HG03571 (cell line): ENCODE measurements at regions not wholly inside any gene's neighbourhood (a gene's known extent, or its start where the extent isn't known, plus 50 kb on each side); places are given as distances from the start of the nearest gene placed in this dataset.
"Not testable (repeated sequence)": the region's sequence is repeated elsewhere in the genome, so short reads cannot be mapped to it uniquely, and the experiment has no call there.

ENCODE experiments used
- ATAC-seq: cut with Tn5 transposase; IDR thresholded peaks from one replicate; pipeline ENCODE4 v1.9.1; 2021; ENCODE audit not compliant: unreplicated experiment

DNA sequence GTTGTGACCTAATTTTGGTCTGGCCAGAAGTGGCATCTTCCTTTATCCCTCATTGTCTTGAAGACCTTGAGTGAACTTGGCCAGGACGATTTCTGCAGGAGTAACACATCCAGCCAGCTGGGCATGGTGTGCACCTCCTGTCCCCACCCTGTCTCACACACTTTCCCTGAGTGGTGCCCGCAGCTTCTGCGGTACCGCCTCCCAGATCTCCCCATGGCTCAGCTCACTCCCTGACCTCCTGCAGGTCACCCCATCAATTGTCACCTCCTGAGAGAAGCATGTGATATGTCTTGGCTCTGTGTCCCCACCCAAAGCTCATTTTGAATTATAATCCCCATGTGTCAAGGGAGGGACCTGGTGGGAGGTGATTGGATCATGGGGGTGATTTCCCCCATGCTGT, 50.2 kb upstream of the TP53I11 start:
- no peak for ATAC-seq

DNA sequence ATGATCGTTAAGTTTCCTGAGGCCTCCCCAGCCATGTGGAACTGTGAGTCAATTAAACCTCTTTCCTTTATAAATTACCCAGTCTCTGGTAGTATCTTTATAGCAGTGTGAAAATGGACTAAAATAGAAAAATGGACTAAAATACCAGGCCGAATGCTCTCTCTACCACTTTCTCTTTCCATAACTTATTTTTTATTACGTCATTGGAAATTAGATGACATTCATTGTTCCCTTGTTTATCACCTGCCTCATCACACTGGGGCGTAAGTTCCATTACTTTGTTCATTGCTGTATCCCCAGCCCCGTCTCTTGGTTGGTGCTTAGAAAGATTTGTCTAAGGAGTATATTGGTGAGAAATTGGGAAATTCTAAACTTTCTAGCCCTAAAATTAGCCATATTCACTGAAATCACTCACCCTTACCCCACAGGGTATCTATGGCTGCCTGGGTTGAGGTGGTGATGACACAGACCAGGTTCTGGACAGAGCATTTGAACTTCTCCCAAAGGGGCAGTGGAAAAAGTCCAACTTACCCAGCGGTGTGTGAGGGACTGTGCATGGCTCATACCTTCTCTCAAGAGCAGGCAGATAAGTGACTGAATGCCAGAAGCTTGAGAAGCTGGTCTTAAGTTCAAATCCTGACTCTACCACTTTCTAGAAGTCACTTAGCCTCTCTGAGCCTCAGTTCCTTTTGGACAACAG, 50.9 kb upstream of the TP53I11 start:
- ATAC-seq: no peak

DNA sequence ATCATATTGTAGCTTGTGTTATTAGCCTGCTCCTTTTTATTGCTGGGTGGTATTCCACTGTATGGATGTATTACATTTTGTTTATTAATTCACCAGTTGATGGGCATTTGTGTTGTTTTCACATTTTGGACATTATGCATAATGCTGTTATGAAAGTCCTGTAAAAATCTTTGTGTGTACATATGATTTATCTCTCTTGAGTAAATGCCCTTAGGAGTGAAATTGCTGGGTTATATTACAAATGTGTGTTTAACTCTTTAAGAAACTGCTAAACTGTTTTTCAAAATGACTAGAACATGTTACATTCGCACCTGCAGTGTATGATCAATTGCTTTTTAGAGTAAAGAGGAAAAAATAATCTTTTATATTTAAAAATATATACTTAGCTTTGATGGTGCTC, 54.4 kb upstream of the TP53I11 start:
- ATAC-seq: no peak

DNA sequence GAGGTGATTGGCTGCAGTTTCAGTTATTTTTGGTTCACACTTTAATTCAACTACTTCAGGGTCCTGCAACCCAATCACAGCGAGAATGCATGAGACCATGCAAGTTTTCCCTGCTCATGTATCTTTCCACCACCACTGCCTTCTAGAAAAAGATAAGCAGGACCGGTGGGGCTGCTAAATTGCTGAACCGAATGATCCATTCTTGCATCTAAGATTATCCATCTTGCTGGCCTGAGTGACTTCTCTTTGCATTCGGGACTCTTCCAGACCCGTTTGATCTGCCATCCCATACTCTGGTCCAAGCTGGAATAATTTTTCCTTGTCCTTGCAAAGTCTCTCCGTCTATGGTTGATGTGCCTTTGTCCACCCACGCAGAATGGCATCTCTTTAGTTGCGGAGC, 56.3 kb upstream of the TP53I11 start:
- no peak for ATAC-seq

DNA sequence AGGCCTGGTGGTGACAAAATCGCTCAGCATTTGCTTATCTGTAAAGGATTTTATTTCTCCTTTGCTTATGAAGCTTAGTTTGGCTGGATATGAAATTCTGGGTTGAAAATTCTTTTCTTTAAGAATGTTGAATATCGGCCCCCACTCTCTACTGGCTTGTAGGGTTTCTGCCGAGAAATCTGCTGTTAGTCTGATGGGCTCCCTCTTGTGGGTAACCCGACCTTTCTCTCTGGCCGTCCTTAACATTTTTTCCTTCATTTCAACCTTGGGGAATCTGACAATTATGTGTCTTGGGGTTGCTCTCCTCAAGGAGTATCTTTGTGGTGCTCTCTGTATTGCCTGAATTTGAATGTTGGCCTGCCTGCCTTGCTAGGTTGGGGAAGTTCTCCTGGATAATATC, 65.3 kb upstream of the TP53I11 start:
- ATAC-seq: not testable (repeated sequence)

DNA sequence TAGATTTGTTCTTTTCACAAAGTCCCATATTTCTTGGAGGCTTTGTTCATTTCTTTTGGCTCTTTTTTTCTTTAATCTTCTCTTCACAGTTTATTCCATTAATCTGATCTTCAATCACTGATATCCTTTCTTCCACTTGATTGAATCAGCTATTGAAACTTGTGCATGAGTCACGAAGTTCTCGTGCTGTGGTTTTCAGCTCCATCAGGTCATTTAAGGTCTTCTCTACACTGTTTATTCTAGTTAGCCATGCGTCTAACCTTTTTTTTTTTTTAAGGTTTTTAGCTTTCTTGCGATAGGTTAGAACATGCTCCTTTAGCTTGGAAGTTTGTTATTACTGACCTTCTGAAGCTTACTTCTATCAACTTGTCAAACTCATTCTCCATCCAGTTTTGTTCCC, 65.8 kb upstream of the TP53I11 start:
- not testable (repeated sequence) for ATAC-seq

DNA sequence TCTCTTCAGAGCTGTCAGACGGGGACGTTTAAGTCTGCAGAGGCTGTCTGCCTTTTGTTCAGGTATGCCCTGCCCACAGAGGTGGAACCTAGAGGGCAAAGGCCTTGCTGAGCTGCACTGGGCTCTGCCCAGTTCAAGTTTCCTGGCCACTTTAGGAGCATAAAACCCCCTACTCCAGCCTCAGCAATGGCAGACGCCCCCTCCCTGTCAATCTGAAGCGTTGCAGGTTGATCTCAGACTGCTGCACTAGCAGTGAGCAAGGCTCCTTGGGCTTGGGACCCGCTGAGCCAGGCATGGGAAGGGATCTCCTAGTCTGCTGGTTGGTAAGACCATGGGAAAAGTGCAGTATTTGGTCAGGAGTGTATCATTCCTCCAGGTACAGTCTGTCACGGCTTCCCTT, 66.6 kb upstream of the TP53I11 start:
- ATAC-seq: no peak

DNA sequence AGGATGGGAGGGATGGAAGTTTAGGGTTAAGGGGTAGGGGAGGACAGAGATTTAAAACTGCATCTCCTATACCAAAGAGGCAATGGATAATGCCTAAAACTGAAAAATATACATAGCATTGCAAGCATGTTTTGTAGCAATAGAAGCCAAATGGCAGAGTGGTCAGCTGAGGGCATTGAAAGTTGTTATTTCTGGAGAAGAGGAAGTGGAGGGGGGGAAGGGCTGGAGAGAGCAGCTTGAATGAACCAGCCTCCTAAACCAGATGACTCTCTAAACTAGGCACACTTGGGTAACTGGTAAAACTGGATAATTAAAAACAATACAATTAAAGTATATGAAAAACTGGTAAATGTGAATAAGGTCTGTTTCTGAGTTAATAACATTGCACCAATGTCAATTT, 70.3 kb upstream of the TP53I11 start:
- ATAC-seq: no peak

DNA sequence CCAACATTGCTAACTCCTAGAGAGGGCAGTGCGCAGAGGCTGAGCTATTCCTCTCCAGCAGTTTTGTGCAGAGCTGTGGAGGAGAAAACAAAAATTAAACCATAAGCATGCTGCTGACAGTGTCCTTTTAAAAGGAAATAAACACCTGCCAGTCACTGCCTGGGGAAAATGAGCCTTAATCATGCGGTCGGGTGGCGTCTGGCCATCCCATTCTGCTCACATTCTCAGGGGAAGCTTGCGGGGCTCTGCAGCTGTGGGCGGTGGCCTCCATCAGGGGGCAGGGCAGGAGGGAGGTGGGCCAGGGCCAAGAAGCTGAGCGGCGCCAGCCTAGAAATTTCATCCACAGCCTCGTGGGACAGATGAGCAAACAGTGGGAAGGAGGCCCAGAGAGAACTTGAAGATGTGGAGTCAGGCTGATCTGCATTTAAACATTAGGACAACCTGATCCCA, 71.0 kb upstream of the TP53I11 start:
- no peak for ATAC-seq

DNA sequence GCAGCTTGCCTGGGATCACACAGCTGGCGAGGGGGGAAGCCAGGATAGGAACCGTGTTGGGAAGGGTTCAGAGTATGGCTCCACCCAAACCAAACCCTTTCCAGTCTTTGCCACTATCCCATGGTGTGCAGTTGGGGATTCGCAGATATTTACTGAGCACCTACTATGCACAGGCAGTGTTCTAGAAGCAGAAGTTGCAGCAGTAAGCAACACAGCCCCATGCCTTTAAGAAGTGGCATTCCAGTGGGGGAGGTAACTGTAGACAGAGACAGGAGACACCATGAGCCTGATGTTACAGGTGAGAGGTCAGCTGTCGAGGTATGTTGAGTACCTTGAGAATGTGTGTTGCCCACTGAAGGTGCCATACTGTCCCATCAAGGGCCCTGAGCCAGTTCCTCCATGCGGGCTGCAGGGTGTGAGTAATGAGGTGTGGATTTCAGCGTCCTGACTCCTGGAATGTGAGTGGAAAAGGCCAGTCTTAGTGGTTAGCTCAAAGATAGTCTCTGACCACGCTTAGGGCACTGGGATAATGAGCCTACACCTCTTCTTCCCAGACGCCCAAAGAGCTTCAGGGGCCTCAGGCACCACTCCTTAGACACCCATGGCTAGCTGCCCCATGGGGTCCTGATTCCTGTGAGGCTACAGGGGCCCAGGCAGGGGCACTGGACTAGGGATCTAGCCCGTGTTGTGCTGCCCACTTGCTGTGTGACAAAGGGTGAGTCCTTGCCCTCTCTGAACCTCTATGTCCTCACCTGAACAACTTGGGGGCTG, 71.8 kb upstream of the TP53I11 start:
- ATAC-seq: no peak

DNA sequence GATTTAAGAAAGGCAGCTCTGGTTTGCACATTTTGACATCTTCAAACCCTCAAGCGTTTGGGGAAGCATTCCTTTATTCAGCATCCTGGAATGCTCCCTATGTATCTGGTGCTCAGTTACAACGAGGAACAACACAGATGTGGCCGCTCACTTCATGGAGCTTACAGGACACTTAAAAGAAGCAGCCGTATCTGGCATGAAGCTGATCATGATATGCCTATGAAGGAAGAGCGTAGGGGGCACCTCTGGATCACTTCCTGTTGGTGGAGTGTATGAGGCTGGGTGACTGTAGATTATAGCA, 72.3 kb upstream of the TP53I11 start:
- no peak for ATAC-seq

DNA sequence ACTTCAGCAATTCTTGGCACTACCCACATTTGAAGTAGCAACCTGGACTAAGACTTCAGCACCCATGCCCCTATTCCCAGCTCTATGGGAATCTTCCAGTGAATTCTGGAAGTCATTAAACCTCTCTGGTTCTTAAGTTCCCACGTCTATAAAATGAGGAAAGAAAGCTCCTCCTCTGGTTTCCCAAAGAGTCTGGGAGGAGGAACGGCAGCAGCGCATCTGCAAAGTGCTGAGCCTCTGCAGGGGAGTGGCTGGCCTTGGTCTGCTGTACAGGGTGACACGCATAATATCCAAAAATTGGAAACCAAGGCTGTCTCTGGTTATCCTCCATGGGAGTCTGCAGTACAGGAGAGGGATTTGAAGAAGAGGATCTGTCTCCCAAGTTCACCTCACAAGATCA, 73.6 kb upstream of the TP53I11 start:
- no peak for ATAC-seq

DNA sequence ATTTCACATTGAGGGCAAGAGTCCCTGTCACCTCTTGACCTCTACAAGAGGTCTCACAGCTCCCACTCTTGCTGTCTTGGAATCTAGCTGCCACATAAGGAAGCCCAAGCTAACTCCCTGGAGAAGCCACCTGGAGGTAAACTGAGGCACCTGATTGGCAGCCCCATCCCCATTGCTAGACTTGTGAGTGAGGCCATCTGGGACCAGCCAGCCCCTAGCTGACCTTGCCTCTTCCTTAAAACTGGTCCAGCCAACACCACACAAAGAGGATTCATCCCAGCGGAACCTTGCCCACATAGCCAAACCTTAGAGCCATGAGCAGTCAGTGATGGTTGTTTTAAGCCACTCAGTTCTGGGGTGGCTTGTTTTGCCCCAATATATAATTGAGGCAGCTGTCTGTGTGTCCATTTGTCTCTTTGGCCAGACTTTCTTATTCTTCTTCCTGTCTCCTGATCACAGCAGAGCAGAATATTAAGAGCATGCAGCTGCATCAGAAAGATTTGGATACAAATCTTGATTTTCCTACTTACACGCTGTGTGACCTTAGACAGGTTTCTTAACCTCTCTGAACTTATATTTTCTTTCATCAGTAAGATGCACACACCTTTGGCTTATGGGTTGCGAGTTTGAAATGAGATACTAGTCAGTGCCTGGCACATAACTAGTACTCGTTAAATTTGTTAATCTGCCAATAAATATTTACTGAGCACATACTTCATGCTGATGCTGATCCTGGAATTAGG, 74.3 kb upstream of the TP53I11 start:
- ATAC-seq: no peak

DNA sequence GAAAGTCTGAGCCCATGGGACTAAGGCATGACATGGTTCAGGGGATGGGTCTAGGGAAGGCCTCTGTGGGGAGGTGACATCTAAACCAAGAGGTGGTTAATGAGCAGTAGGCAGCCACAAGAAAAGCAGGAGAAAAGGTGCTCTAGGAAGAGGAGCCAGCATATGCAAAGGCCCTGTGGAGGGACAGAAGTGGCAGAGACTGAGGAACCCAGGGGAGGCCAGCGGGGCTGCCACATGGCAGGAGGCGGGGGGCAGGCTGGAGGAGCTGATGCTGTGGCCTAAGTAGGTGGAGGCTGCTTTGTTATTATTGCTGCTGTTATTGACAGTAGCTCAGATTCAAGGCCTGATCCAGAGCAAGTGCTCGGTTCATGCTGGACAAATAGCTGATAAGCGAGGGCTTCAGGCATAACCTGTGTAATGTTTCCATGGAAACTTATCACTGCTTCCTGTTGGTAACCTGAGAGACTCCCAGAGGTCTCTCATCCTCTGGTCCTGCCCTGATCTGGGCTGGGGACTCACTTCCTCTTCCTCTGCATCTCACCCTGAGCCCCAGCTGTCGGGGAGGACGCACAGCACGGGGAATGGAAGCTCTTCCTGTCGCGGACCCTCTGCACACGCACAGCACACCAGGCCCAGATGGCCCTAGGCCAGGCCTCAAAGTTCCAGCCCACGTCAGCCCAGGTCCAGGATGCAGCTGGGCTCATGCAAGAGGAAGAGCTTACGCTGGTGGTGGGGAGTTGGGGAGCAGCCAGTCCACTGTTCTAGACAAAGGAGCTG, 75.2 kb upstream of the TP53I11 start:
- ATAC-seq: no peak

DNA sequence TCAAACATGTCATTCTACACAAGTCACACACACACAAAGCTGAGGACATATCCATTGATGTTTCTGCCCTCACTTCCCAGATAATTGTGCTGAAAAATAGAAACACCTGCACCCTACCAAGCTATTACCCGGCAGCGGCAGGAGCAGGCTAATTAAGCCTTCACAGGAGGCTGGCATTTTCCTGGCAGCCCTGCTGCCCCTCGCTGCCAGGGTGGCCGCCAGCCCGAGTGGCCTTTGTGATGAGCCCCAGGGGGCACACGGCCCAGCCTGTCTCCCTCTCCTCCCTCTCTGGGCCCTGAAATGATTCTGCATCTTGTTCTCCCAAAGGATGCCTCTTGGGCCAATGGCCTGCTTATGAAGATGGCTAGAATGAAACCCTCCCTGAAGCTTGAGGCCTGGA, 76.2 kb upstream of the TP53I11 start:
- ATAC-seq: no peak

DNA sequence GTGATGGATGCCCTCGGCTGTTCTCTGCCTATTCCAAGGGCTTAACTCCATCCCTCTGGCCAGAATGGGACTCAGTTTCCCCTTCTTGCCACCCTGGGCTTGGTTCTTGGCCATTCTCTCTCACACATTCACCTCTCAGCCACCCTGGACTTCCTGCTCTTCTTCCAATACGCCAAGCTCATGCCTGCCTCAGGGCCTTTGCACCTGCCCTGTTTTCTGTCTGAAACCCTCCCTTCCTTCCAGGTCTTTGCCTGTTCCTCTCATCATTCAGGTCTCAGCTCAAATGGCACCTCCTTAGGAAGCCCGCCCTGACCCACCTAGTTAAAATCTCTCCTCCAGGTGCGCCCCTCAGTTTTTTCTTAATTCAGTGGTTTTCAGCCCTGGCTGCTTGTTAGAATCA, 76.6 kb upstream of the TP53I11 start:
- ATAC-seq: no peak

DNA sequence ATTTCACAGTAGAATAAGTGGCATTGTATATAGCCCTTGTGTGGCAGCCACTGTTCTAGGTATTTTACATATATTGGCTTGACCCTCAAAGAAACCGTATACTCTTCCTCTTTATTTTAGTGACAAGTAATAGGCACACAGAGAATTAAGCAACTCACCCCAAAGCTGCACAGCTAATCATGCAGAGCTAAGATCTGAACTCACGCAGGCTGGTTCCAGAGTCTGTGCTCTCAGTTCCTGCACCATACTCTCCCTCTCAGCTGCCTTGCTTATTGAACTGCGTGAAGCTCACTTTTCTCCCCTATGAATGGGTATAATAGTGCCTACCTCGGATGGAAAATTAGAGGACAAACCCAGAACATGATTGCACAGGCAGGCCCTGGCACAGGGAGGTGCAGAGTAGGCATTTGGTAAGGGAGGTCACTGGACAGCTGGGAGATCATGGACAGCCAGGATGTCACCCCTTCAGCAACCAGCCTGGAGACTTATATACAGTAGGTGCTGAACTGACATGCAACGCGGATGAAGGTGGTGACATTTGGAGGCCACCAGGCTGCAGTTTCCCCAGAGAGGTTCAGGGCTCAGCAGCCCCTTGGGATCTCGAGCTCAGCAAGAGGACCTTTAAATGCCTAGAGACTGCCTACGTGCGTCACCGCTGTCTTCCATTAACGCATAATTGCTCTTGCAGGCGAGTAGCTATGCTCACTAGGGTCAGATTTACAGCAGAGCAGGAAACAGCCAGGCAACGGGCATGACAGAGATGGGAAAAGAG, 78.4 kb upstream of the TP53I11 start:
- ATAC-seq: no peak

DNA sequence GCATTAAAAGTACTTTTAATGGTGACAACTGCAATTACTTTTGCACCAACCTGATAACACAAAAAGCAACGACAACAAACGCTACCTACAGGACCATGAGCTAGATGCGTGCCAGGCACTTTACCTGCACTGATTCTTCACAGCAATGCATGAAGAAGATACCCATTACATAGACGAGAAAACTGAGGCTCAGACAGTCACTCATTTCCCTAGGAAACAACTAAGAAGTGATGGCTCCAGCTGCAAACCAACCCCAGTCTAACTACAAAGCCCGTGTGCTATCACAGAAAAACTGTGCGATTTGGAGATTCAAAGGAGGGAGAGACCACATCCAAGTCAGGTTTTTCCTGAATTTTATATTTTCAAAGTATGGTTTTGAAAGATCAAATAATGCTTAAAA, 80.1 kb upstream of the TP53I11 start:
- no peak for ATAC-seq

DNA sequence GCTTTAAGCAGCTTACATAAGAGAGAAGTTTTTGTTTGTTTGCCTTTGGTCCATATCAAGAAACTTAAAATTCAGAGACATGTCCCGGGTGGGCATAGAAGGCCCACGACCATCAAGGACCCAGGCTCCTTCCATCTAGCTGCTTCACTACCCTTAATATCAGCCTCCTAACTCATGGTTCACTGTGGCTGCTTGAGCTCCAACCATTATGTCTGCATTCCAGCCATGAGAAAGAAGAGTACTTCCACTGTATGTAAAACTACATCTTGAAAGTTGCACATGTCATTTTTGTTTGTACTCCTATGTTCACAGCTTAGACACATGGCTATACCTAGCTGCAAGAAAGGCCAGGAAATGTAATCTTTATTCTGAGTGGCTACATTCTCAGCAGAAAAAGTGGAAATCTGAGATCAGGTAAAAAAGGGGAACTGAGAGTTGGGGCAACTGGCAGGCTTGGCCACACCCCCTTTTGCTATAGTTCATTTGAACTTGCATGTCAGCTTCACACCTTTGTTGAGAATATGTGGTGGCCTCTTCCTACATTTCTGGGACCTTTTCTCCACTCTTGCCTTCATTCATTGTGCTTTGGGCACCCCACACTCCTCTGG, 81.3 kb upstream of the TP53I11 start:
- peak; percentile 92 for ATAC-seq

DNA sequence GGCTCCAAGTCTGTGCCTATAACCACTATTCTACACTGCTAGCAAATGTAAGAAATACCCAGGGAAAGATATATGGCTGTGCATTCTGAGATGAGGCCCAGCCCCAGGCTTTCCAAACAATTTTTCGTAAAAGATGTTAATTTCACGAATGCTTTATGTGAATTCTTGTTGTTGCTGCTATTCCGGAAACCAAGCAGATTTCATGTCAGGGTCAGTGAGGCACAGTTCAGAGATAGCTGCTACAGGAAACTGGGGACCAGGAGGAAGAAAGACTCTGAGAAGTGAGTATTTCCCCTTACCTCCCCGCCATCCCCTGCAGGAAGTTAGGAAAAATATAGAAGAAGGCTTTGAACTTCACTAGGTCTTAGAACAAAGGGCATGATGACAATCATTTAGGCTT, 84.7 kb upstream of the TP53I11 start:
- no peak for ATAC-seq
